ENCODE measurements at regions not wholly inside any gene's neighbourhood (a gene's known extent, or its start where the extent isn't known, plus 50 kb on each side); places are given as distances from the start of the nearest gene placed in this dataset.

DNA sequence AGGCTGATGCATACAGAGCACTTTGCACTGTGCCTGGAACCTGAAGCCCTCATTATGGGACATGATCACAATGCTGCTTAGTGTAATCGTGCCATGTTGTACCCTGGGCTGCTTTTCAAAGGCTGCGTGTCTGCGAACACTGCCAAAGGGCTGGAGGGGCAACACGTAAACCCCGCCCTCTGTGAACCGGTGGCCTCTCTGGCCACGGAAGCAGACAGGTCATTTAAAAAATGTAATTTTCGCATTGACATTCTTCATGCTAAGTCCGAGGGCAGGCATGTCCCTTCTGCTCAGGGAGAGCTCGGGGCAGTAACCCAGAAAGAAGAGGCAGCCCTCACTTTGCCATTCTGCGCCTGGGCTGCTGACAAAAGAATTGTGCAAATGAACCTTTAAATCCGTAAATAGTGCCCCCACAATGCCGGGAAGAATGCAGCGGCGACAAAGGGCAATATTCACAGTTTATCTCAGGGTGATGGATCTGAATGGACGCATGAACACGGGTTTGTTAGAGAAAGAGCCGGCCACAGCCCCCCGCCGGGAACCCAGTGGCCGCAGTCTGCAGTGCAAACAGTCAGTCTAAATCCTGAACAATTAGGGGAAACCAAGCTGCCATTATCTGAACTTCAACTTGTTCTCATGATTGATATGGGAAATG is 226.1 kb downstream of the MYCN start:
- Histone ChIP-seq H3K9me2 (no peaks in the 10 kb centered on the region), H3K27me3 (ENCODE audit: insufficient read depth) (no peaks in the 10 kb centered on the region), H3K79me2 (ENCODE audit: insufficient read depth) (no peaks in the 10 kb centered on the region), H3K27ac (ENCODE audit: low read depth in 2 of 2, low read length in 1 of 2) (no peak overlapping the region), H3K4me2 (no peak overlapping the region), H3K9me3 (peaks cover 3% of the 10 kb centered on the region; the same call in 1 of the 2 replicates), H3K9ac (no peak overlapping the region), H2AFZ (ENCODE audit: low read depth) (no peak overlapping the region), H3F3A (replicated peaks; ENCODE audit: insufficient read depth) (no peaks in the 10 kb centered on the region), H3K4me3 (ENCODE audit: low read depth in 2 of 2, low read length in 1 of 2) (no peak overlapping the region), H3K36me3 (replicated peaks in 1 of 2; ENCODE audit: control insufficient read depth in 1 of 2, insufficient read depth in 2 of 2, low read length in 1 of 2) (no peaks in the 10 kb centered on the region), H3K4me1 (ENCODE audit: control insufficient read depth in 1 of 2, insufficient read depth in 2 of 2, low read depth in 1 of 2, low read length in 1 of 2) (no peaks in the 10 kb centered on the region), H4K20me1 (ENCODE audit: insufficient read depth) (no peaks in the 10 kb centered on the region)
- ChIA-PET CTCF (no interaction called here), POLR2A (interaction anchor here (0.7 kb wide), 1 partner anchor 447 kb away, joined by 3 read pairs; no protein-coding TSS in a partner anchor)
- 68% methylated on average over 21 of the region's 21 CpGs for WGBS (ENCODE audit: low lambda C conversion rate)
- DNase-seq, result no peak
- TF ChIP-seq, protein P1, sequence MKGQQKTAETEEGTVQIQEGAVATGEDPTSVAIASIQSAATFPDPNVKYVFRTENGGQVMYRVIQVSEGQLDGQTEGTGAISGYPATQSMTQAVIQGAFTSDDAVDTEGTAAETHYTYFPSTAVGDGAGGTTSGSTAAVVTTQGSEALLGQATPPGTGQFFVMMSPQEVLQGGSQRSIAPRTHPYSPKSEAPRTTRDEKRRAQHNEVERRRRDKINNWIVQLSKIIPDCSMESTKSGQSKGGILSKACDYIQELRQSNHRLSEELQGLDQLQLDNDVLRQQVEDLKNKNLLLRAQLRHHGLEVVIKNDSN (IDR thresholded peaks at IDR 0.05; ENCODE audit: borderline replicate concordance, low read depth), result no peak
- TF ChIP-seq TEAD4 (IDR thresholded peaks at IDR 0.05; ENCODE audit: borderline replicate concordance, insufficient read depth), result no peak
- no peak for TF ChIP-seq RAD21 (IDR thresholded peaks at IDR 0.05; ENCODE audit: low read length)
- TF ChIP-seq, protein P2, sequence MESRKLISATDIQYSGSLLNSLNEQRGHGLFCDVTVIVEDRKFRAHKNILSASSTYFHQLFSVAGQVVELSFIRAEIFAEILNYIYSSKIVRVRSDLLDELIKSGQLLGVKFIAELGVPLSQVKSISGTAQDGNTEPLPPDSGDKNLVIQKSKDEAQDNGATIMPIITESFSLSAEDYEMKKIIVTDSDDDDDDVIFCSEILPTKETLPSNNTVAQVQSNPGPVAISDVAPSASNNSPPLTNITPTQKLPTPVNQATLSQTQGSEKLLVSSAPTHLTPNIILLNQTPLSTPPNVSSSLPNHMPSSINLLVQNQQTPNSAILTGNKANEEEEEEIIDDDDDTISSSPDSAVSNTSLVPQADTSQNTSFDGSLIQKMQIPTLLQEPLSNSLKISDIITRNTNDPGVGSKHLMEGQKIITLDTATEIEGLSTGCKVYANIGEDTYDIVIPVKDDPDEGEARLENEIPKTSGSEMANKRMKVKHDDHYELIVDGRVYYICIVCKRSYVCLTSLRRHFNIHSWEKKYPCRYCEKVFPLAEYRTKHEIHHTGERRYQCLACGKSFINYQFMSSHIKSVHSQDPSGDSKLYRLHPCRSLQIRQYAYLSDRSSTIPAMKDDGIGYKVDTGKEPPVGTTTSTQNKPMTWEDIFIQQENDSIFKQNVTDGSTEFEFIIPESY (IDR thresholded peaks at IDR 0.05; ENCODE audit: borderline replicate concordance, low read depth), result no peak
- no peak for TF ChIP-seq RCOR1 (IDR thresholded peaks at IDR 0.05; ENCODE audit: low read length)
- TF ChIP-seq EP300 (IDR thresholded peaks at IDR 0.05; ENCODE audit: borderline replicate concordance in 1 of 2, low read depth in 1 of 2, low read length in 1 of 2), result no peak
- TF ChIP-seq SIN3A (IDR thresholded peaks at IDR 0.05; ENCODE audit: borderline replicate concordance, low read depth, low read length), result no peak
- TF ChIP-seq RFX5 (IDR thresholded peaks at IDR 0.05; ENCODE audit: low read length), result no peak
- TF ChIP-seq TAF1 (IDR thresholded peaks at IDR 0.05; ENCODE audit: borderline replicate concordance, low read depth, low read length), result no peak
- no peak for TF ChIP-seq POLR2AphosphoS5 (IDR thresholded peaks at IDR 0.05; ENCODE audit: low read depth, low read length)
- TF ChIP-seq SMC3 (IDR thresholded peaks at IDR 0.05; ENCODE audit: low read depth, low read length), result no peak
- TF ChIP-seq, protein P3, sequence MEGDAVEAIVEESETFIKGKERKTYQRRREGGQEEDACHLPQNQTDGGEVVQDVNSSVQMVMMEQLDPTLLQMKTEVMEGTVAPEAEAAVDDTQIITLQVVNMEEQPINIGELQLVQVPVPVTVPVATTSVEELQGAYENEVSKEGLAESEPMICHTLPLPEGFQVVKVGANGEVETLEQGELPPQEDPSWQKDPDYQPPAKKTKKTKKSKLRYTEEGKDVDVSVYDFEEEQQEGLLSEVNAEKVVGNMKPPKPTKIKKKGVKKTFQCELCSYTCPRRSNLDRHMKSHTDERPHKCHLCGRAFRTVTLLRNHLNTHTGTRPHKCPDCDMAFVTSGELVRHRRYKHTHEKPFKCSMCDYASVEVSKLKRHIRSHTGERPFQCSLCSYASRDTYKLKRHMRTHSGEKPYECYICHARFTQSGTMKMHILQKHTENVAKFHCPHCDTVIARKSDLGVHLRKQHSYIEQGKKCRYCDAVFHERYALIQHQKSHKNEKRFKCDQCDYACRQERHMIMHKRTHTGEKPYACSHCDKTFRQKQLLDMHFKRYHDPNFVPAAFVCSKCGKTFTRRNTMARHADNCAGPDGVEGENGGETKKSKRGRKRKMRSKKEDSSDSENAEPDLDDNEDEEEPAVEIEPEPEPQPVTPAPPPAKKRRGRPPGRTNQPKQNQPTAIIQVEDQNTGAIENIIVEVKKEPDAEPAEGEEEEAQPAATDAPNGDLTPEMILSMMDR (IDR thresholded peaks at IDR 0.05), result no peak
- no peak for TF ChIP-seq TCF12 (IDR thresholded peaks at IDR 0.05)
- TF ChIP-seq NFIC (IDR thresholded peaks at IDR 0.05; ENCODE audit: borderline replicate concordance), result no peak
- no peak for TF ChIP-seq FOXJ3 (CRISPR knock-in tag; IDR thresholded peaks at IDR 0.05)
- no peak for TF ChIP-seq GABPA (IDR thresholded peaks at IDR 0.05; ENCODE audit: low read depth)
- TF ChIP-seq, protein P4, sequence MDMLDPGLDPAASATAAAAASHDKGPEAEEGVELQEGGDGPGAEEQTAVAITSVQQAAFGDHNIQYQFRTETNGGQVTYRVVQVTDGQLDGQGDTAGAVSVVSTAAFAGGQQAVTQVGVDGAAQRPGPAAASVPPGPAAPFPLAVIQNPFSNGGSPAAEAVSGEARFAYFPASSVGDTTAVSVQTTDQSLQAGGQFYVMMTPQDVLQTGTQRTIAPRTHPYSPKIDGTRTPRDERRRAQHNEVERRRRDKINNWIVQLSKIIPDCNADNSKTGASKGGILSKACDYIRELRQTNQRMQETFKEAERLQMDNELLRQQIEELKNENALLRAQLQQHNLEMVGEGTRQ (IDR thresholded peaks at IDR 0.05; ENCODE audit: borderline replicate concordance, low read depth, low read length), result no peak
